ENCODE measurements at regions not wholly inside any gene's neighbourhood (a gene's known extent, or its start where the extent isn't known, plus 50 kb on each side); places are given as distances from the start of the nearest gene placed in this dataset.

GRCh38 chr20:39631557-39631956, 669.4 kb downstream of the DHX35 start:
- no peak for TF ChIP-seq CTCF (IDR thresholded peaks at IDR 0.05)
- TF ChIP-seq POLR2A (IDR thresholded peaks at IDR 0.05): no peak
